ENCODE measurements at regions not wholly inside any gene's neighbourhood (a gene's known extent, or its start where the extent isn't known, plus 50 kb on each side); places are given as distances from the start of the nearest gene placed in this dataset.

GRCh38 chr14:59081720-59082119 lies 106.7 kb upstream of the DAAM1 start:
- FAIRE-seq, result no peak

- FAIRE-seq, result no peak
These were observed 103.2 kb upstream of the DAAM1 start for GRCh38 chr14:59085207-59085739.

GRCh38 chr14:59086241-59086882 lies 102.1 kb upstream of the DAAM1 start:
- no peak for FAIRE-seq

- FAIRE-seq, result no peak
These were observed 101.2 kb upstream of the DAAM1 start for GRCh38 chr14:59087240-59087639.

DNA sequence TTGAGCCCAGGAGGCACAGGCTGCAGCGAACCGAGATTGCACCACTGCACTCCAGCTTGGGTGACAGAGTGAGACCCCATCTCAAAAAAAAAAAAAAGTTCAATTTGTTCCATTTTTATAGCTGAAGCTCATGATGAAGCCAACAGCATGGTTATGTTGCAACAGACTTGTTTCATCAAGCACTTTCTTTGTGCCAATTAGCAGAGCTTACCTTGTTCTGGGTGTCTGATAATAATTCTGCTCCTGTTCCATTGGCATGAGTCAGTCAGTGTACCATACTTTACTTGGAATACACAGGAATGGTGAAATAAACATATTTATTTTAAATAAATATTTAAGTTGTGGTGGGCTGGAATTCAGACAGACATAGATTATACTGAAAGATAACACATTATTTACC lies 100.8 kb upstream of the DAAM1 start:
- no peak for FAIRE-seq

DNA sequence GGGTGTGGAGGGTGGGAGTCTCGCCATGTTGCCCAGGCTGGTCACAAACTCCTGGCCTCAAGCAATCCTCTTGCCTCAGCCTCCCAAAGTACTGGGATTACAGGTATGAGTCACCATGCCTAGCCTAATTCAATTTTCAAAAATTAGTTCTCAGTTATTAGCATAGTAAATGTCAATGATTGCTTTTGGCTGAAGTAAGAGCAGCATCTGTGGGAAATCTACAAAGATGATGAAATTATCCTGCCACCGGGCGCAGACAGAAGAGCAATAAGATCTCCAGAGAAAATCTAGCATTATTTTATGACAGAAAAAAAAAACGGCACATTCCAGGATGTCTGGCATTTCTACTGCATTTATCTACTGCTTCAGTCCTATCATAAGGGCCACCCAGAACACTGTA lies 97.9 kb upstream of the DAAM1 start:
- FAIRE-seq, result no peak

DNA sequence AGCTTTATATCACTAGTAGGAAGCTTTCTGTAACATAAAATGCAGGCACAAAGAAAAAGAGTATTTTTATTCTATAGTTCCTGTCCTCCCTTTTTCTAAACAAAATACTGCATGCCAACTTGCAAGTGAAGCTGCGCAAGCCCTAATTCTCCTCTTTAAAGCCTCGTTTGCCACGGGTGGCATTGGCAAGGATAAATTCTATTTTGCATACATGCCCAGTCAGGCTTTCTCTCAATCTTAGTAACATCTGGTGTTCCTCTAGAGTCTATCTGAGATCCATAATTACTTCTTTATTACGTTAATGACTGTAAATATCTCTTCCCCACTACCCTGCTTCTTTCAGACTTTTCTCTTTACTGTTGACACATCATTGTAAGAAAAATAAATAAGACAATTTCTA lies 97.1 kb upstream of the DAAM1 start:
- FAIRE-seq, result no peak

GRCh38 chr14:59091976-59092375 lies 96.5 kb upstream of the DAAM1 start:
- no peak for FAIRE-seq

DNA sequence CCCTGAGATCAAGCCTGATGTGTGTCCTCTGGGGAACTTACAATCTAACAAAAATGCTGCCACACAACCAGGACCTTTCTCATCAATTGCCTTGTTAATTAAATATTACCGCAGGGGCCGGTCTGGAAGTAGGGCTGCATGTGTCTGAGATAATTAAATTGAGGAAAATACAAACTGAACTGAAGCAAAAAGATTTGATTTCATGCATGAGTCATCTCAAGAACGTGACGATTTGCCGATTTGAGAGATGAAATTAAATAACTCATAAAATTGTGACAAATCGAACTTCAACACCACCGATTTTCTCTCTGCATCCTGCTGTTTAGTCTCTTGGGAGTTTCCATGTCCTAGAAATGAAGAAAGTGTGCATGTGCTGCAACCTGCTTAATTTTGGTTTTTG lies 94.6 kb upstream of the DAAM1 start:
- no peak for FAIRE-seq

GRCh38 chr14:59096303-59096702 lies 92.2 kb upstream of the DAAM1 start:
- FAIRE-seq, result no peak

DNA sequence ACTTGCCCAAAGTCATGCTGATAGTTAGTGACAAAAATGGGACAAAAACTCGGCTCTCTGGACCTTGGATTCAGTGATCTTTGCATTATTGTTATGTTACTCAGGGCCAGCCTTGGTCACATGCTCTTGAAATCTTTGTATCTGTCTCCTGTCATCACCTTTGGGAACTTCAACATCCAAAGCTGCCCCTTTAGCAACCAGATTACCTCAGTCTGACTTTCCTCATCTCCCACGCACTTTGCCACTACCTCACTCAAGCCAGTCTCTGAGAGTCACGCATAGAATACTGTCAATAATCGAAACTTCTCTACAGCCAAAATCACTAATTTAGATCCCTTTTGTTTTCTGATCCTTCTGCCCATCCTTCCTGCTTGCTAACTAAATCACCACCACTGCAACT lies 90.8 kb upstream of the DAAM1 start:
- FAIRE-seq, result no peak

DNA sequence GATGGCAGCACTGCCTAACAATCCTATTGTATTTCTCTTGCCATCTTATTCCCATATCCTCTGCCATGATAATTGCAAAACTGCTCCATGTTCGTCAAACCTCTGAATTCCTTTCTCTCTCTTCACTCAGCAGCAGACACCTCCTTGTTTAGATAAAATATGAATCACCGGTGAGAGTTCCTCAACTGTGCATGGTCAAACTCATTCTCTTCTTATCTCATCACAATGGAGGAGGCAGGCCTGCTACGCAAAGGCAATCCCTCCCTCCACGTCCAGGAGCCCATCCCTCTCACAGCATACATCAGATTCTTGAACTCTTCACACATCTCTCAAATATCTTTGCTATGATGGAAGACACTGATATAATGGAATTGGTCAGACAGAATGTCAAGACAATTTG lies 90.1 kb upstream of the DAAM1 start:
- FAIRE-seq, result no peak

- no peak for FAIRE-seq
These were observed 88.3 kb upstream of the DAAM1 start for GRCh38 chr14:59100205-59100604.

DNA sequence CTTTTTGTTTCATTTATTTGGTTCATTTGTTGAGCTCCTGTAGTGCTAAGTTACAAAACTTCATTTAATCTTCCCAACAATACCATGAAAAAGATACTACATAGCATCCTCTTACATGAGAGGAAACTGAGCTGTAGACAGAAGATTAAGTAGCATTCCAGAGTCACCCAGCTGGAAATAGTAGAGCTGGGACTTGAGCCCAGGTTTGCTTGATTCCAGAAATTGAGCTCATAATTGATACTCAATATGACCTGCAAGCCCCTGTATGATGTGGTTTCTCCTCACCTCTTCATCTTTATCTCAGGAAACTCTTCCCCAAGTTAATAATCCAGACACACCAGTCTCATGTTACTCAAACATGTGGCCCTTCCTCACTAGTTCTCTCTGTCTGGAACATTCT lies 87.0 kb upstream of the DAAM1 start:
- FAIRE-seq, result no peak

GRCh38 chr14:59103396-59103795 lies 85.1 kb upstream of the DAAM1 start:
- no peak for FAIRE-seq

DNA sequence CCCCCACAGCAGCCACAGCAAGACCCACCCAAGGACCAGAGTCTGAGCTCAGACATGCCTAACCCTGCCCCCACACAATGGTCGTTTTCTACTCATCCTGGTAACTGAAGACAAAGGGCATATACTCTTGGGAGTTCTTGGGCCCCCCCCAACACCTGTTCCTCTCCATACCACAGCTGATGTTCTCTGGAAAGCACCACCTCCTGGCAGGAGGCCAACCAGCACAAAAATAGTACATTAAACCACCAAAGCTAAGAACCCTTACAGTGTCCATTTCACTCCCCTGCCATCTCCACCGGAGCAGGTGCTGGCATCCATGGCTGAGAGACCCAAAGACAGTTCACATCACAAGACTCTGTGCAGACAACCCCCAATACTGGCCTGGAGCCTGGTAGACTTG lies 80.6 kb upstream of the DAAM1 start:
- no peak for FAIRE-seq

GRCh38 chr14:59116984-59117415 lies 71.5 kb upstream of the DAAM1 start:
- no peak for FAIRE-seq

DNA sequence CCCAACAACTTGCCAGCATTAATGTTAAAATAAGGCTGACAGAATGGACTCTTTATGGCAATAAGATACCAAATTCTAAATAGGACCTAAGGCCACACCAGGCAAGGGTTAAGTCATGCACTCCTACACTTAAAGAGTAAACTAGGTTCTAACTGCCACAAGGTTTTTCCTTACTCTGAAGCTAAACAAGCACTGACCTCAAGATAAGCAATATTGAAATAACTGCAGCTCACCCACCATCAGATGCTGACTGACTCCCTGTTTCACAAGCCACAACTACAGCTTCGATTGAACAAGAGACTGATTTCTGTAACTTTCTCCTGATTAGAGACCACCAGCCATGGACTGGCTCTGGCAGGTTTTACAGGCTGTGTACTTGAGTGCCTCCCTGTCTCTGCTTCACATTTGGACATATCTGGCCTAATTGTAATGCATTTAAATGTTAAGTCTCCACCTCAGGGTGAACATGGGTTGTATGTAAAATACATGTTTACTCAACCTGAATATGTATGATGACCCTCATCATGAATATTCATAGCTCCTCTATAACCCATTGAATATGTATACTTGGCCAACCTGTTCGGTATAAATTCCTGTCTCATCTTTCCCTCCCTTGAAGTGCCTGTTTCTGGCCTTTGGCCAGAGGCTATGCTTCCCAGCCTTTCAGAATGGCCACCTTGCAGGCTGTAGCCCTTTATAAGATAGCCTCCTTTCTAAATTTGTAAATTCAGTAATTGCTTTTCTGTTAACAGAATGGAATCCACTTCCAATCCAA lies 70.5 kb upstream of the DAAM1 start:
- no peak for FAIRE-seq

DNA sequence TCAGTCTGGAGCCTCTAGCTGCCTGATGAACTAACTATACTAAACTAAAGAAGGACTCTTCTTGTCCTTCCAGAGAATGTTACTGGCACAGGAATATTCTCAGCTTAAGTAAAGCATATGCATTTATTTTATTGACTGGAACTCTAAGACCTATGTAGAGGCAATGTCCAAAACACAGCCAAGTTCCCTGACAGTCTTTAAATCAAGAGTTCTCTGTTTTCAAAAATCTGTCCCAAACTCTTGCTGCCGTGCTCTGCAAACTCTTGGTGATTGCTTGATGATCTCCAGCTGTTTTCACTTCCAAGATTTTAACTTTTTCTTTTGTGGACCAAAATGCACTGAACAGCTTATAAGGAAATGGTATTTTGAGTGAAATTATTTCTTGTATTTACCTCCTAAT lies 67.5 kb upstream of the DAAM1 start:
- no peak for FAIRE-seq

DNA sequence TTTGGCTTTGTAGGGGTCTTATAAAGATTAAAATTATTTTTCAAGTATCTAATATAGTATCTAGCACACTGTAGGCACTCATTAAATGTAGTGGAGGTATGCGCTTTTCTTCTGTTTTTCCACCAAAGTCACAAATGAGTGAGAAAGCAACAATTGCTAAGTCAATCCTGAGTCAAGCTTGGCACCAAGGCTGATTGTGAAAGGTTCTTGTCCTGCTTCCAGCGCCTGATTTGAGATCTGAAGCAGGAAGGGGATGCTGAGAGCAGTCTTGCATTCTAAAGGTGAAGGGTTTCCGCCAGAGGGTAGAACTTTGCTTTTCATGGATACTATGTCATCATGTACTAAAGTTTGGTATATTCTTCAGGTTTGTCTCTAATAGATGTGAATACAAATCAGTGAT lies 64.9 kb upstream of the DAAM1 start:
- FAIRE-seq, result no peak

DNA sequence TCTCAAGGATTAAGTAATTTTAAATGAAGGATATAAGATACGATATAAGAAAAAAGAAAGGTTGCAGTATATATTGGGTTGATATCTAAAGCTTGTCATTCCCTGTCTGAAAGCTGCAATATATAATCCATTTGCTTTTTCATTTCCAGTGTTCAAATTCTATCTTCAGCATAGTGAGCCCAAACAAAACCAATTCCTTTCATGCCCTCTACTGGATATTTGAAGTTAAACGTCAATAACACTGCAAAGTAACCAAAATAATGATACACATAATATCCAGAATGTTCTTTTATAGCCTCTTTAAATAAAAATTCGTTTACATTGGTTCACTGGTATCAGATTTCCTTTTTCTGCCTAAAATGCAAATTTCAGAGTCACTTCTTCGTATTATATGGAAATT lies 64.5 kb upstream of the DAAM1 start:
- peak; percentile 84 for FAIRE-seq

DNA sequence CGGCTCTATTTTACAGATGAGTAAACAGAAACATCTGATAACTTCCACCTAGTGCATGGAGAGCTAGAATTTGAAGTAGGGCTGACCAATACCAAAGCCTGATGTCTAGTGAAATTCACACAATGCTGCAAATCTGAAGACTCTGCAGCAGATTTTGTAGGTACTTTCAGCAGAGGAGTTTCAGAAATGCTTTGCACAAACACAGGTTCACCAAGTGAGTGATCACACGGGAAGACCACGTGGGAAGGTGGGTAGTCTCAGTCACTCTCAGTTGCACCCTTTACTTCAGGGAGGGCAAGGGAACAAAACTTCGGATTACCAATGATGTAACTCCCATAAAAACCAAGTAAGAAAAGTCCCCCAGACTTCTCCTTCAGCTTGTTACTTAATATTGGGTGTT lies 63.3 kb upstream of the DAAM1 start:
- no peak for FAIRE-seq

GRCh38 chr14:59126714-59127436 lies 61.6 kb upstream of the DAAM1 start:
- peak; percentile 98 for FAIRE-seq

- no peak for FAIRE-seq
These were observed 61.1 kb upstream of the DAAM1 start for GRCh38 chr14:59127437-59127732.
